Body of pancreas (tissue), 4 donors: ENCODE measurements at regions not wholly inside any gene's neighbourhood (a gene's known extent, or its start where the extent isn't known, plus 50 kb on each side); places are given as distances from the start of the nearest gene placed in this dataset.

Source experiments
- CTCF ChIP-seq, 7 experiments: fragments of 450-650 bp in 4 of 7; fragments of 200-600 bp in 3 of 7; sonication (generic) in 3 of 7; IDR thresholded peaks; one replicate each; pipeline ENCODE4 v1.5.1; 2016 to 2019; ENCODE audit warnings: antibody characterized with exemption in 7 of 7
- POLR2A ChIP-seq, 3 donors: fragments of 450-650 bp; IDR thresholded peaks; one replicate each; pipeline ENCODE4 v1.6.1; 2016; ENCODE audit warnings: antibody characterized with exemption in 3 of 3, mild to moderate bottlenecking in 2 of 3

GRCh38 chr1:29556657-29557056 is 320.3 kb downstream of the PTPRU start:
- TF ChIP-seq CTCF (IDR thresholded peaks at IDR 0.05): no peak
- TF ChIP-seq POLR2A (IDR thresholded peaks at IDR 0.05): no peak
